ENCODE measurements at regions not wholly inside any gene's neighbourhood (a gene's known extent, or its start where the extent isn't known, plus 50 kb on each side); places are given as distances from the start of the nearest gene placed in this dataset.
"Not testable (repeated sequence)": the region's sequence is repeated elsewhere in the genome, so short reads cannot be mapped to it uniquely, and the experiment has no call there.

DNA sequence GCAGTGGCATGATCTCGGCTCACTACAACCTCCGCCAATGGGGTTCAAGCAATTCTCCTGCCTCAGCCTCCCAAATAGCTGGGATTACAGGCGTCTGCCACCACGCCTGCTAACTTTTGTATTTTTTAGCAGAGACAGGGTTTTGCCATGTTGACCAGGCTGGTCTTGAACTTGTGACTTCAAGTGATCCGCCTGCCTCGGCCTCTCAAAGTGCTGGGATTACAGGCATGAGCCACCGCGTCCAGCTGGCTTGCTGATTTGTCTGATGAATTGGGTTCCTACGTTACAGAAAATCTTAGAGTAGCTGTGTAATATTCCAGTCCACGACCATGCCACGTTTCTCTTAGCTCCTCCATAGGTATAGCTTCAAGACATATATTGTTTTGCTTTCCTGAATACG lies 102.6 kb upstream of the OTOS start:
- DNase-seq, result not testable (repeated sequence)

GRCh38 chr2:240244543-240244942 lies 104.1 kb upstream of the OTOS start:
- no peak for DNase-seq

GRCh38 chr2:240245184-240245583 lies 104.7 kb upstream of the OTOS start:
- no peak for DNase-seq

DNA sequence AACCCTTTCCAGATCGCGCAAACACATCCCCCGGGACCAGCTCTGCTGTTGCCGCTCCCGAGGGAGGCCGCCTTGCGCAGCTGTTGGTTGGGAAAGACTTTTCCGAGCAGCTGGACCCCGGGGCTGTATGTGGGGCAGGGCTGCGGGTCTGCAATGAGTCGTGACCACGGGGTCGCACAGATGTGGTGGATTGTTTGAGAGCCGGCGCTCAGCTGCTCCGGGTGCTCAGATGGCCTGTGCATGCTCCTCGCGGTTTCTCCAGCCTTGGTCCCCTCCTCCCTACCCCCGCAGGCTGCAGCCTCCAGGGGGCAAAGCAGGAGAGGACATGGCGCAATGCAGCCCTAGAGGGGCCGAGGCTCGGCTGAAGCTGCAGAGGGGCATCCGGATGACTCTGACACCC lies 105.2 kb upstream of the OTOS start:
- DNase-seq, result no peak

DNA sequence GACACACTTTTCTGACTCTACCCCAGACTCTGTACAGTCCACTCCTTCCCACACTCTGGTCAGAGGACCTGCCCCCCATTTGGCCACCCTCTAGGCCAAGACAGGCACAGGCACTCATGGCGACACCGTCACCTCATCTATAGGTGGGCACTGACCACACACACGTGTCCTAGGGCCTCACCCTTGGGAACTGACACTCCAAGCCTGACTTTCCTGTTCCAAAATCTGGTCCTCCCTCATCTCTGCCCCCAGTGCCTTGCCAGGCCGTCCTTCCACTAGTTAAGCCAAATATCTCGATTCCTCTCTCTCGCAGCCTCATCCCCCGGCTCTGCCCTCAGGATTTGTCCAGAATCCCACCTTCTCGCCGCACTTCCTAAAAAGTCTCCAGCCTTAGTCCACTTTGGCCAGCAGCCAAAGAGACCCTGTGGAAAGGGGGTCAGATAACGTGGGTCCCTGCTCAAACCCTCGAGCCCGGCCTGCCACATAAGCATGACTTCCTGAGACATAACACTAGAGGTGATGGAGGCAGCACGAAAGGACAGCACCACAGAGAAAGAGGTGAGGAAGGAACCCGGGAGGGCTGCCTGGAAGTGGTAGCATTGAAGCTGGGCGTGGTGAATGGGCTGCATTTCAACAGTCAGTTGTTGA lies 105.8 kb upstream of the OTOS start:
- DNase-seq, result no peak

GRCh38 chr2:240247241-240247867 lies 106.9 kb upstream of the OTOS start:
- no peak for DNase-seq

- no peak for DNase-seq
Measured at GRCh38 chr2:240247868-240248720, 107.6 kb upstream of the OTOS start.

GRCh38 chr2:240248721-240249422 lies 108.4 kb upstream of the OTOS start:
- no peak for DNase-seq

DNA sequence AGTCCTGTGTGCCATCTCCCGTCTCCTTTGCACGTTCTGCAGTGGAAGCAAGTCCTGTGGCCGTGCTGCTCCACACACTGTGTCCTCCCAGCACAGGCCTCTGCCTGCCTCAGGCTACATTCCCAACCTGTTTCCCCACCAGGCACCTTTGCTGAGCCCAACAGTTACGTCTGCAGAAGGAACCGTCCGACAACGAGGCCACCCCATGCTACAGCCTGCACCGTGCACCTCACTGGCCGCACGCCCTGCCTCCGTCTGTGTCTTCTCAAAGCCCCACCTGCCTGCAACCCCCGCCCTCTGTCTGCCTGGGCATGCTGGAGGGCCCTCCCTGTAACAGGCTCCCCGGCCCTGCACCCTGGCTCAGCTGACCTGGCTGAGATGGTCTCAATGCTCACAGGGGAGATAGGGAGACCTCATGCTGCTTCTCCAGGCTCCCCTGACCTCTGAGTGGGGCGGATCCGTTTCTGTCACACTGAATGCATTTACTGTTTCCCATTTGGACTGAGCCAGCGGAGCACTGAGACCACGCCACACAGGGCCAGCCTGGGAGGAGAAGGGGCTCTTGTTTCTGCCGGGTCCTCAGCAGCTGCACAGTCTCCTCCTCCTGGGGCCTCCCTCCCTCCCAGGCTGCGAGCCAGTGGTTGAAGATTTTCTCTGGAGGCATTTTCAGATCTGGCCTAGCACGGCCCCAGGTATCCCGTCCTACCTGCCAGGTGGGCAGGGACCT lies 109.1 kb upstream of the OTOS start:
- DNase-seq, result no peak

GRCh38 chr2:240250150-240250984 lies 109.9 kb upstream of the OTOS start:
- no peak for DNase-seq

- DNase-seq, result no peak
Measured at GRCh38 chr2:240250985-240251847, 110.8 kb upstream of the OTOS start.

DNA sequence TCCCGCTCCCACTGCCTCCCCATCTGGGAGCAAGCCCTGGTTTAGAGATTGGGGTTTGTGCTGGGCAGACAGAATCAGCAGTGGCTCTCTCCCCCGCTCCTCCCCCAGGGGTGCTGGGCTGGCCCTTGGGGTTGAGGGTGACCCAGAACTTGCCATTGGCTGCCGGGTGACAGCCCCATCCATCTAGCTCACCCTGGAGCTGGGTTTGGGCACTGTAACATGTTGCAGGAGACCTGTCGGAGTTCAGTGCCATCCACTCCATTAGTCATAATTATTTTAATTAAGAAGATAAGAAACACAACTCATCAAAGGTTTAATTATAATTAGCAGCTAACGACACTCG lies 111.4 kb upstream of the OTOS start:
- DNase-seq, result no peak

GRCh38 chr2:240252191-240252871 lies 111.9 kb upstream of the OTOS start:
- no peak for DNase-seq

GRCh38 chr2:240252872-240253511 lies 112.5 kb upstream of the OTOS start:
- DNase-seq, result no peak

DNA sequence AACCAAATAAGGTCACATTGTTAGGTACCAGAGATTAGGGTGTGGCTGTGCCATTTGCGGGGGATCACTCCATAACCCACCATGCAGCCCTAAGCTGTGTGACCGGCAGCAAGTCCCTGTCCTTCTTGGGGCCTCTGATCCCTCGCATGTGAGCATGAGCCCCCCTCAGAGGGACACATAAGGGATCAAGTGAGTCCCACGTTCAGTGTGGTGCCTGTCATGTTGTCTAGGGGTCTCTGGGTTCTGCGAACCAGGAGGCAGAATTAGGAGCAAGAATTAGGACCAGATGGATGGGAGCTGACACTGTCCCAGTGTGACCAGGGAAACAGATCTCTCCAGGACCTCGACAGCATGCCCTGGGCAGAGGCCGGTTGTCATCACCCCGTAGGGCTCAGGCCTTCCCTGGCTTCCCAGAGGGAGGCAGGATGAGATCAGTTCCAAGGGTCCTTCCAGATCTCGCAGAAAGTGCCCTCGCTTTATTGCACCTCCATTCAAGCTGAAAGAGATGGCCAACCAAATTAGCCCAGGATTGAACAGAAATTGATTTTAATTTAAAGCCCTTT lies 113.2 kb upstream of the OTOS start:
- DNase-seq, result no peak

GRCh38 chr2:240254337-240255164 lies 114.1 kb upstream of the OTOS start:
- no peak for DNase-seq

GRCh38 chr2:240255165-240255491 lies 114.7 kb upstream of the OTOS start:
- no peak for DNase-seq
